Stimulated activated CD4-positive, alpha-beta T cell treated with anti-CD3 and anti-CD28 coated beads, Interleukin-1b, Interleukin-23, amount 100 ng/mL, for 4 hours (primary cell): ENCODE measurements at regions not wholly inside any gene's neighbourhood (a gene's known extent, or its start where the extent isn't known, plus 50 kb on each side); places are given as distances from the start of the nearest gene placed in this dataset.

ENCODE experiments used
- DNase-seq, 2 donors: peaks; one replicate each; pipeline ENCODE4 v3.0.0-alpha.2; 2020; ENCODE audit warnings: low read depth in 2 of 2

DNA sequence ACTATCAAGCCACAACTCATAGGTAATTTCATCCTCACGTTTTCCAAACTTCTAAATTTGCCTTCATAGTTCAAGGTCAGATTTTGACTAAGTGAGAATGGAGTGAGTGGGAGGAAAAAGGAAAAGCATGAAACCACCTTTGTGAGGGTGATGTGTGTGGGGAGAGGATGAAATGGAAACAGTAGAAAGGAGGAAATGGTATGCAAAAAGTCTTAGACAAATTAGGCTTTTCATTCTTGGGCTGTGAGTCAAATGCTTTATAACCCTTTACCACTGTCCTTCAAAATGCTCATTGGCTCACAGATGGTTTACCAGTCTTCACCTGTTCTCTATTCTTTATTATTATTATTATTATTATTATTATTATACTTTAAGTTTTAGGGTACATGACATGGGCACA lies 127.2 kb downstream of the RAP2A start:
- no peak for DNase-seq

- DNase-seq, result no peak
These were observed 129.0 kb downstream of the RAP2A start for GRCh38 chr13:97562962-97563361.

- DNase-seq, result no peak
These were observed 131.0 kb downstream of the RAP2A start for GRCh38 chr13:97564956-97565355.

DNA sequence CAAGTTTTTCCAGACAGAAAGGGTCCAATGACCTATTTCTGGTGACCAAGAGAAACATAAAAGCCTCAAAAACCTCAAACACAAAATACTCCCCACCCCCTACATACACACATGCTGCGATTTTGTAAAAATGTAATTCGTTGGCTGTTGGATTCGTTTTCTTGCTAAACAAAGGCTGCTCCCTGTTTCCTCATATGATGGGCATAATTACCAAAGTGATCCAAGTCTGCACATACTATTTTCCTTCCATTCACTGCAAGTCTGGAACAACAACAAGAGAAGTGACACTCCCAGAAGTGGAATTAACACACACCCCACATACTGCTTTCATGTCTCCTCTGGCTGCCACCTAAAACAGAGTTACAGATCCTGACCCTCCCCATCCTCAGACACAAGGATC lies 131.9 kb downstream of the RAP2A start:
- DNase-seq, result no peak

- no peak for DNase-seq
These were observed 132.9 kb downstream of the RAP2A start for GRCh38 chr13:97566907-97567306.

DNA sequence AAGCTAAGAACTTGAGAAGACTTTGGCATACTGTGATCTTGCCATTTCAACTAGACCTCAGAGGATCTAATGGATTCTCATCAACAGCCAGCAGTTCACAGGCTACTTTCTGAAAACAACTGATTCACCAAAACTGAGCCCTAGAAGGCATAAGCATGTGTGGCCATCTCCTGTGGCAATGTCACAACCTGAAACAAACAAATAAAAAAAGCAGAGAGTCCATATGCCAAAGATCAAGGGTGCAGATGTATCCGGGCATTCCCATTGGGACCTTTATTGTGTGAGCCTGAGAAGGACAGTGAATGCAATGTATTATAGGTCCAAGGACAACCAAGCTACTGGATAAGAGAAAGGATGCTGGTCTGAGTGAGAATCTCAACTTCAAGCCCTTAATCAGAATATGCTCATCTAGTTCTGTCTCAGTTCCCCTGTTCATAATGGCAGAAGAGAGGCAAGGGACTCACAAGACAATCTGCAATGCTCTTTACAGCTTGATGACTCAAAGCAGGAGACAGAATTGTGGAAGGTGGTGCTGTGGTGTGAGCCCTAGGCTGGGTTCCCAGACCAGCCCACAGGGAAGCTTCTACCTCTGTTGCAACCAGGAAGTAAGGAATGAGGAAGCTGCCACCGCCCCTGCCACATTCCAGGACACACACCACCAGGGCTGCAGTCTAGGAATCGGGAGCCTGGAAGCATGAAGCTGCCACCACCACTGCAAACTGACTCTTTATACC lies 133.7 kb downstream of the RAP2A start:
- DNase-seq, result no peak

DNA sequence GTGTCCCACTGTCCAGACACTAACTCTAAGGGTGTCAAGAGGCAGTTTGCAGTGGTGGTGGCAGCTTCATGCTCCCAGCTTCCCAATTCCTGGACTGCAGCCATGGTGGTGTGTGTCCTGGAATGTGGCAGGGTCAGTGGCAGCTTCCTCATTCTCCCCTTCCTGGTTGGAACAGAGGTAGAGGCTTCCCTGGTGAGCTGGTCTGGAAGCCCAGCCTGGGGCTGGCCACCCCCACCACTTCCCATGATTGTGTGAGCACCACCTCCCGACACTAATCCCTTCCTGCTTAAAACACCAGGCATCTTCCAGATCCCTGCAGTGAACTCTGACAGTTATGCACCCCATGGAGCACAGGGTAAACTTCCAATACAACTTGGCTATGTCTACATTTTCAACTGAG lies 134.9 kb downstream of the RAP2A start:
- DNase-seq, result no peak

GRCh38 chr13:97569841-97570240 lies 135.9 kb downstream of the RAP2A start:
- DNase-seq, result no peak

DNA sequence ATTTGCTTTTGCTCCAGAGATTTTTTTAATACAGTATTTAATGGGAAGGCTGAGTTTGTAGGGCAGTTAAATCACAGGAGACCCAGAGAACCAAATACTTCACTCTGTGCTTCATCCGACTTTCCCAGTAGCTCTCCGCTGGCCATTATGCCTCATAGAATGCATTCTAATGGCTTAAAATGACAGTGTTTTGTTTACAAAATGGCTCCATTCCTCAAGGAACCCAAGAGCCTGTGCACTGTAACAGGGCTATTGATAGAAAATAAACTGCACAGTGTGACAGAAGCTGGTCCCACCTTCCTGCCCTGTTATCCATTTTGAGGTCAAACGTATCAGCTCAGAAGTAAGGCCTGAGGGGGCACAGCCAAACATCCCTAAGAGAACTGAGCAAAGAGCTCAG lies 136.5 kb downstream of the RAP2A start:
- no peak for DNase-seq

DNA sequence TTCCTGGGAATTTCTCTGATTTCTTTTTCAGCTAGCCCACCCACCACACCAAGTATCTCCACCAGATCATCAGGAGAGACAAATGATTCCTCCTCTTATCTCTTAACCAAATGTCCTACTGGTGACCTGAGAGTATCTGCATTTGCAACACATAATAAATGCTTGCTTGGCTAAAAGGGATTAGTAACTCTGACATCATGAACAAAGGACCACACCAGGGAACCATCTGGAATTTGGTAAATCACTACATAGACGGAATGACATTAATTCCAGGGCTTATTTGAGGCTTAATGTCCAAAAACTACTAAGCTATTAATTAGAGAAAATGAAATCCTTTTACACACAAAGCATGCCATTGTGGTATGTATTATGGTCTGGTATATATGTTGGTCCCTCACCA lies 139.0 kb downstream of the RAP2A start:
- no peak for DNase-seq

- no peak for DNase-seq
These were observed 141.0 kb downstream of the RAP2A start for GRCh38 chr13:97574926-97575325.

- DNase-seq, result no peak
These were observed 143.1 kb downstream of the RAP2A start for GRCh38 chr13:97577026-97577425.

- no peak for DNase-seq
These were observed 148.2 kb downstream of the RAP2A start for GRCh38 chr13:97582170-97582569.

DNA sequence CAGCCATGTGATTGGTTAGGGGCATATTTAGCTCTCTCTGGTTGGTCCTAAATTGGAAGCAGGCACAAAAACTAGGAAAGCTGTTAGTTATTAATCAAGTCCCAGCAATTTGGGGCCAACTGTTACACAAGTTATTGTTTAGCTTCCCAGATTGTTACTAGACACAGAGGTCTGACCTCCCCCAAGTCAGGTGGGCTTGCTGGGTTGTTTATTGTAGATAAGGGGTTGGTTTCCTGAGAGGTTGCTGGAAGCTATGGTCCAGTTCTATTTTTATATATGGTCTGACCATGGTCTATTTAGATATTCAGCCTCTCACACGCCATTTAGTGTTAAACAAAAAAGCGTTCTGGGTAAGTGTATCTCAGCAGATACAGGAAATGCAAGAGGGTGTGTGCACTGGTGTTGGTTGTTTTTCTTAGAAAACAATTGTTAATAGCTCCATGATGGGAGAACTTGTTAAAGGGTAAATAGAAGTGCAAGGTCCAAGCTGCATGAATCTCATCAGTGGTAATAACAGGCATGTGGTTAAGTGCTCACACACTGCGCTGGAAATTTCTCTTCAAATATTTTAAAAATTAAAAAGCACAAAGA lies 150.0 kb downstream of the RAP2A start:
- no peak for DNase-seq

GRCh38 chr13:97586941-97587340 lies 153.0 kb downstream of the RAP2A start:
- no peak for DNase-seq

- no peak for DNase-seq
These were observed 155.0 kb downstream of the RAP2A start for GRCh38 chr13:97588993-97589392.

DNA sequence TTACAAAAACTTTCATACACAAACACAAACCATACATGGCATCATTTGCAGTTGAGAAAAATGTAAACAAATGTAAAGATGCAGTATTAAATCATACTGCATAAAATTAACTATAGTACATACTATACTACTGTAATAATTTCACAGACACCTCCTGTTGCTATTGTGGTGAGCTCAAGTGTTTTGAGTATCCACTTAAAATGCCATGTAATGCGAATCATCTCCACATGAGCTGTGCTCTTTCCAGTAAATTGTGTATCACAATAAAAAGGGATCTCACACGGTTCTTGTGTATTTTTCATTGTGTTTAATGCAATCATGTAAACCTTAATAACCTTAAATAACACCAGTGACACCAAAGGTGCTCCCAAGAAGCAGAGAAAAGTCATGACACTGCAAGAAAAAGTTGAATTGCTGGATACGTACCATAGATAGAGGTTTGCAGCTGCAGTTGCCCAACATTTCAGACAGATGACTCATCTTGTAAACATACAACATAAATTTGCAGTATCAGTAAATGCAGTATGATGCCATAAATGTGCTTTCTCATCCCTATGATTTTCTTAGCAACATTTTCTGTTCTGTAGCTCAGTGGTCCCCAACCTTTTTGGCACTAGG lies 166.6 kb downstream of the RAP2A start:
- no peak for DNase-seq

DNA sequence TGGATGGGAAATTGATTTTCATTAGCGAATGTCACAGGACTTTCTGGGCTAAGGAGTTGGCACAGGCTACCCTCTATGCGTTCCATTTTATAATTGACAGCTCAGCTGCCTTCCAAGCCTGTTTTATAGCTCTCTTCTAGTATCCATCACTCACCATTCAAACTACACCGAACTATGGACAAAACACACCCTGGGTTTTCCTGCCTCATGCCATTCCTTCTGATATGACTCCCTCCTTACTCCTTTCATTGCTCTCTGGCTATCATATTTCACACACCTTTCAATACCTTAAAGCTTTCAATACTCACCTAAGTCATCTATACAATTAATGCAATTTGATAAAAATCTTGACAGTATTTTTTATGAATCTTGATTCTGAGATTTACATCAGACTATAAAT lies 181.3 kb downstream of the RAP2A start:
- no peak for DNase-seq

GRCh38 chr13:97616385-97616784 lies 182.4 kb downstream of the RAP2A start:
- no peak for DNase-seq

- DNase-seq, result no peak
These were observed 187.1 kb downstream of the RAP2A start for GRCh38 chr13:97621025-97621424.

- DNase-seq, result no peak
These were observed 187.7 kb downstream of the RAP2A start for GRCh38 chr13:97621631-97622030.

DNA sequence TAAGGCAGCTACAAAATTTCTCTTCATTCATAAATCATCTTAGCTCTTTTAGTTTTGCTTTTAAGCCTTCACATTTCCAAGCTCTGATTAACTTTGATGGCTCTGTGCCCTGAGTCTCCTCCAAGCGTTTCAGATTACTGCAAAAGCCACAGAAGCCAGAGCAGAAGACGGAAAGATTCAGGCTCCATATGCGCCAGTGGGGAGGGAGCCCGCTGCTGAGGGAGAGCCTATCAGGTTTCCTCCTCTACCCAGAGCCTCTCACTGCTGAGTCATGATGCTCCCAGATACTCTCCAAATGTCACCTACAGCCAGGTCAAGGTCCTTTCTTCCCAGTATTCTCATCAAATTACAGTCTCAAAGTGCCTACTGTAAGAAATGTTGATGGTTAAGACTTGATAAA lies 193.6 kb downstream of the RAP2A start:
- DNase-seq, result no peak

DNA sequence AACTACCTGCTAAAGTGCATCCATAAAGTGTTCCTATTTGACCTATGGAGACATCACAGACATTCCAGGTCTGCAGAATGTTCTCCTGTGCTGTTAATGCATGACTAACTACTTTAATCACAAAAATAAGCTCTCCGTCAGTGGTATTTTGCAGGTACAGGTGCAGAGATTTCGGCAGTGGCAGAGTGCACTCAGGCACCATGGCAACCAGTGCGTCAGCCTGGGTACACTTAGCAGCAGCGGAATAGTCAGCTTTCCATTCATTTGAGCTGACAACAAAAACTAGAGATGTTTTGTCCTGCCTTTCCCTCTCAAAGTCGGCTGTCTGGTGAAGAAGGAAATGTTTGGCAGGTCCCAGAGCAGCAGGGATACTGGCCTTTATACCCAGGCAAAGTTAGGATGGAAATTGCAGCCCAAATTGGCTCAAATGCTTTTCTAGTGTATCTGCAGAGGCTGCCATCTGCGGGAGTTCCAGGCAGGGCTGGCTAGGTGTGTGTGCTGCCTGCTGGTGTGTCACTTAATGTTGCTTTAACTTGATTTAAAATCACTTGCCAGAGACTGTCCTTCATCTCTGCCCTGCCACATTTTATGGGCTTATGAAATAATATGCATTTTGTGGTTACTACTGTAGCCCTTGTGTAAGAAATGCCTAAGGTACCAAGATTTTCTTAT lies 195.8 kb downstream of the RAP2A start:
- DNase-seq, result no peak
